Upper lobe of left lung (tissue), 4 donors: ENCODE measurements at regions not wholly inside any gene's neighbourhood (a gene's known extent, or its start where the extent isn't known, plus 50 kb on each side); places are given as distances from the start of the nearest gene placed in this dataset.

Experiments
- POLR2AphosphoS5 ChIP-seq, 2 donors: sonication (generic); formaldehyde crosslinking; IDR thresholded peaks; one replicate each; pipeline ENCODE4 v1.5.1; 2017; ENCODE audit warnings: antibody characterized with exemption in 2 of 2
- TF ChIP-seq, protein P1 (sequence below), 6 experiments: fragments of 450-650 bp in 4 of 6; fragments of 200-600 bp in 2 of 6; sonication (generic) in 2 of 6; IDR thresholded peaks; one replicate each; pipeline ENCODE4 v1.5.1; 2016 to 2019; ENCODE audit warnings: antibody characterized with exemption in 6 of 6

DNA sequence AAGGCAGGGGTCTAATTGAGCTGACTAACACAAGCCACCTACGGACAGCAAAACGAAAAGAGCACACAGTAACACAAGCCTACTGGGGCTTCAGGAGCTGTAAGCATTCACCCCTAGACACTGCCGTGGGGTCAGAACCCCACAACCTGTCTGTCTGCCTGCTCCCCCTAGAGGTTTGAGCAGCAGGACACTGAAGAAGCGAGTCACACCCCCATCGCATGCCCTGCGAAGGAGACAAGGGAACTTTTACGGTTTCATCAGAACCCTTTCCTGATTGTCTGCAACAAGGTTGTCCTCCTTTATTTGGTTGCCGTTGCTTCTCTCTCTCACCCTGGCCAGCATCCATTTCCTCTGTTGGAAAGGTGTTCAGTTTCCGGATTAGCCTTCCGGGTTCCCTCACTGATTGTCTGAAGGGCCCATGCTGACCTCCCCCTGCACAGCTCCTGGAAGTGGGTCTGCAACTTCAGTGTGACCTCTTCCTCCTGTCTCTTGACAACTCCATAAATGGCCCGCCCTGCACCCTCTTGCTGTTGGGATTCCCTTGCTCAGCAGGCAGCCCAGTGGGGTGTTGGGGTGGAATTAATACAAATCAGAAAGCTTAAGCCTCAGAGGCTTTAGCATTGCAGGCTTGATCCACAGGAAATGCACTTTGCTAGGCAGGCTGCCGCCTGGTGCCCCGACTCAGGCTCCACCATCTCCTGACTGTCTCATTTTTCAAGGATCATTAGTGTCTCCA is 258.9 kb upstream of the TLE4 start:
- TF ChIP-seq, protein P1, sequence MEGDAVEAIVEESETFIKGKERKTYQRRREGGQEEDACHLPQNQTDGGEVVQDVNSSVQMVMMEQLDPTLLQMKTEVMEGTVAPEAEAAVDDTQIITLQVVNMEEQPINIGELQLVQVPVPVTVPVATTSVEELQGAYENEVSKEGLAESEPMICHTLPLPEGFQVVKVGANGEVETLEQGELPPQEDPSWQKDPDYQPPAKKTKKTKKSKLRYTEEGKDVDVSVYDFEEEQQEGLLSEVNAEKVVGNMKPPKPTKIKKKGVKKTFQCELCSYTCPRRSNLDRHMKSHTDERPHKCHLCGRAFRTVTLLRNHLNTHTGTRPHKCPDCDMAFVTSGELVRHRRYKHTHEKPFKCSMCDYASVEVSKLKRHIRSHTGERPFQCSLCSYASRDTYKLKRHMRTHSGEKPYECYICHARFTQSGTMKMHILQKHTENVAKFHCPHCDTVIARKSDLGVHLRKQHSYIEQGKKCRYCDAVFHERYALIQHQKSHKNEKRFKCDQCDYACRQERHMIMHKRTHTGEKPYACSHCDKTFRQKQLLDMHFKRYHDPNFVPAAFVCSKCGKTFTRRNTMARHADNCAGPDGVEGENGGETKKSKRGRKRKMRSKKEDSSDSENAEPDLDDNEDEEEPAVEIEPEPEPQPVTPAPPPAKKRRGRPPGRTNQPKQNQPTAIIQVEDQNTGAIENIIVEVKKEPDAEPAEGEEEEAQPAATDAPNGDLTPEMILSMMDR (IDR thresholded peaks at IDR 0.05): no peak
- no peak for TF ChIP-seq POLR2AphosphoS5 (IDR thresholded peaks at IDR 0.05)
